K562 (cell line): ENCODE measurements at regions not wholly inside any gene's neighbourhood (a gene's known extent, or its start where the extent isn't known, plus 50 kb on each side); places are given as distances from the start of the nearest gene placed in this dataset.

Experiments used
- ATAC-seq: fragments of 200-7000 bp; cut with Tn5 transposase; 3 replicates; pipeline ENCODE4 v1.9.1; 2020; ENCODE audit warnings: moderate library complexity
- BruUV-seq: library from RNA; stranded (reverse); fragments of 400-500 nt; replicated peaks from 2 replicates; lab custom pipeline; 2021; lab: Mats Ljungman, UMichigan
- CTCF ChIA-PET: fragments of 300-600 bp; formaldehyde crosslinking; extraction: SDS; loops from one replicate; lab custom pipeline; 2021; ENCODE audit warnings: low intra/inter-chr PET ratio; lab: Yijun Ruan, JAX
- POLR2A ChIA-PET: fragments of 300-600, 350-650 bp; sonication (Branson Sonifier 250); formaldehyde crosslinking; extraction: SDS; loops from one replicate; lab custom pipeline; 2021; ENCODE audit warnings: antibody characterized with exemption, inconsistent platforms; lab: Yijun Ruan, JAX
- DNase-seq, 4 experiments: peaks; one replicate each; pipeline versions ENCODE4 v3.0.0 to v3.0.0-alpha.2; 2011 to 2018; ENCODE audit warnings: low spot score in 3 of 4, mixed read lengths in 3 of 4; ENCODE audit errors: extremely low read depth in 1 of 4
- FAIRE-seq: peaks from 2 replicates; lab custom pipeline; 2011; peaks lifted over from hg19 to GRCh38; lab: Jason Lieb, UNC
- H2AFZ ChIP-seq: 2 replicates; pipeline ENCODE4 v1.6.0; 2011; ENCODE audit warnings: low read depth, low read length, control low read depth, inconsistent platforms
- H3K27ac ChIP-seq: fragments of 200-600 bp; 3 replicates; pipeline ENCODE4 v1.8.0; 2011; ENCODE audit warnings: low read depth, mild to moderate bottlenecking, control low read depth, inconsistent platforms, low read length, moderate library complexity, mixed read lengths; ENCODE audit errors: extremely low read depth
- H3K27me3 ChIP-seq, 2 experiments: fragments of 300-600 bp in 1 of 2; 2 replicates in 1 of 2; 3 replicates in 1 of 2; pipeline versions ENCODE4 v1.6.0 to v1.8.0; 2011; ENCODE audit warnings: inconsistent platforms in 2 of 2, low read length in 2 of 2, mild to moderate bottlenecking in 1 of 2, mixed read lengths in 1 of 2, moderate library complexity in 1 of 2; ENCODE audit not compliant: control insufficient read depth in 2 of 2, insufficient read depth in 2 of 2
- H3K36me3 ChIP-seq: fragments of 300-600 bp; 3 replicates; pipeline ENCODE4 v1.8.0; 2011; ENCODE audit warnings: mild to moderate bottlenecking, low read length, inconsistent platforms; ENCODE audit not compliant: control insufficient read depth, insufficient read depth
- H3K4me1 ChIP-seq, 2 experiments: fragments of 200-600 bp in 1 of 2; replicated peaks in 1 of 2; 2 replicates in 1 of 2; 3 replicates in 1 of 2; pipeline versions ENCODE4 v1.5.1 to v1.8.0; 2011; ENCODE audit warnings: inconsistent platforms in 2 of 2, low read length in 2 of 2, mild to moderate bottlenecking in 1 of 2, mixed read lengths in 1 of 2, moderate library complexity in 1 of 2; ENCODE audit not compliant: control insufficient read depth in 2 of 2, insufficient read depth in 2 of 2
- H3K4me2 ChIP-seq: 2 replicates; pipeline ENCODE4 v1.6.1; 2011; ENCODE audit warnings: low read length, control low read depth, inconsistent platforms, mixed read lengths; ENCODE audit not compliant: insufficient read depth
- H3K4me3 ChIP-seq: fragments of 200-600 bp; sonication (generic), shearing (Covaris generic); 2 replicates; pipeline ENCODE4 v1.5.1; 2016; ENCODE audit warnings: control low read depth, inconsistent platforms
- H3K79me2 ChIP-seq: fragments of 200-600 bp; 3 replicates; pipeline ENCODE4 v1.8.0; 2011; ENCODE audit warnings: low read length, inconsistent platforms; ENCODE audit not compliant: control insufficient read depth, insufficient read depth
- H3K9ac ChIP-seq, 2 experiments: 2 replicates each; pipeline versions ENCODE4 v1.6.0 to v1.6.1; 2011; ENCODE audit warnings: low read depth in 2 of 2, low read length in 2 of 2, control low read depth in 1 of 2, inconsistent platforms in 1 of 2, mild to moderate bottlenecking in 1 of 2, mixed read lengths in 1 of 2; ENCODE audit not compliant: insufficient read depth in 1 of 2
- H3K9me1 ChIP-seq: one replicate; pipeline ENCODE4 v1.6.0; 2011; ENCODE audit warnings: inconsistent platforms, mild to moderate bottlenecking, low read length, moderate library complexity; ENCODE audit not compliant: control insufficient read depth, insufficient read depth
- H3K9me3 ChIP-seq: replicated peaks from 2 replicates; pipeline ENCODE4 v1.5.1; 2011; ENCODE audit warnings: low read depth, low read length, inconsistent platforms; ENCODE audit not compliant: control insufficient read depth, insufficient read depth
- H4K20me1 ChIP-seq: replicated peaks from 2 replicates; pipeline ENCODE4 v1.6.1; 2011; ENCODE audit warnings: low read length, inconsistent platforms, mixed read lengths; ENCODE audit not compliant: control insufficient read depth, insufficient read depth
- ARID2 ChIP-seq: fragments of 450-650 bp; IDR thresholded peaks from 2 replicates; pipeline ENCODE4 v1.6.1; 2017; ENCODE audit warnings: antibody characterized with exemption, mild to moderate bottlenecking
- CTBP1 ChIP-seq: fragments of 450-650 bp; IDR thresholded peaks from 2 replicates; pipeline ENCODE4 v1.6.1; 2016; ENCODE audit warnings: borderline replicate concordance
- DEAF1 ChIP-seq: fragments of 450-650 bp; formaldehyde crosslinking; IDR thresholded peaks from 2 replicates; pipeline ENCODE4 v1.4.0; 2020; ENCODE audit warnings: mild to moderate bottlenecking, moderate library complexity
- HNRNPK ChIP-seq: fragments of 200-400 bp; formaldehyde crosslinking; IDR thresholded peaks from one replicate; pipeline ENCODE4 v1.6.1; 2018; ENCODE audit warnings: mild to moderate bottlenecking, low read depth, low read length; ENCODE audit not compliant: poor library complexity, severe bottlenecking
- L3MBTL2 ChIP-seq: fragments of 450-650 bp; IDR thresholded peaks from 2 replicates; pipeline ENCODE4 v1.6.1; 2016; ENCODE audit warnings: mild to moderate bottlenecking, moderate library complexity
- SPI1 ChIP-seq: IDR thresholded peaks from 2 replicates; pipeline ENCODE4 v1.6.1; 2011; ENCODE audit warnings: low read depth, low read length, control low read depth, borderline replicate concordance
- TAF15 ChIP-seq: fragments of 200-400 bp; formaldehyde crosslinking; IDR thresholded peaks from 2 replicates; pipeline ENCODE4 v1.6.1; 2017; ENCODE audit warnings: mild to moderate bottlenecking, low read depth, low read length, moderate library complexity
- ZNF224 ChIP-seq: sonication (generic); formaldehyde crosslinking; IDR thresholded peaks from 2 replicates; pipeline ENCODE4 v1.8.0; 2022; ENCODE audit warnings: mild to moderate bottlenecking, missing genetic modification reagents
- ZNF436 ChIP-seq: fragments of 250-450, 450-650 bp; sonication (Bioruptor Pico); formaldehyde crosslinking; IDR thresholded peaks from 2 replicates; pipeline ENCODE4 v1.7.0; 2020; ENCODE audit warnings: mild to moderate bottlenecking
- WGBS: fragments of 100-300 bp; shearing (Covaris generic); methylation state at CpG from one replicate; pipeline ENCODE4 v1.1.6; 2016; ENCODE audit warnings: low coverage, mixed read lengths; ENCODE audit not compliant: insufficient coverage; ENCODE audit errors: missing lambda C conversion rate; 5-methylcytosine and 5-hydroxymethylcytosine counted together
- in situ Hi-C: fragments of 300-500 bp; cut with MboI; formaldehyde crosslinking; loops from 4 replicates; pipeline ENCODE4 v1.15.0; 2018; ENCODE audit warnings: inconsistent platforms, mixed read lengths
- intact Hi-C: fragments of 100-400 bp; cut with micrococcal nuclease; formaldehyde crosslinking; loops from 2 replicates; pipeline ENCODE4 v1.14.2; 2022

GRCh38 chr10:125495386-125495785 is 187.6 kb downstream of the TEX36 start:
- in situ Hi-C loops: no loop called here
- Histone ChIP-seq H3K9me3 (no peaks in the 10 kb centered on the region), H3K9ac (no peak overlapping the region), H3K4me1 (no peaks in the 10 kb centered on the region), H4K20me1 (no peaks in the 10 kb centered on the region), H3K9me1 (no peaks in the 10 kb centered on the region), H3K4me2 (no peak overlapping the region), H3K4me3 (no peak overlapping the region), H3K27me3 (peaks cover 2 to 3% of the 10 kb centered on the region in 2 experiments; a peak in 2 of 5 replicates), H3K79me2 (no peaks in the 10 kb centered on the region), H3K27ac (no peak overlapping the region), H2AFZ (no peak overlapping the region), H3K36me3 (no peaks in the 10 kb centered on the region)
- CTCF ChIA-PET: no interaction called here
- intact Hi-C loops: no loop called here
- FAIRE-seq (no peak), ATAC-seq (no peak), DNase-seq (no peak)
- POLR2A ChIA-PET: no interaction called here
- WGBS: 3% methylated on average over 3 of the region's 4 CpGs
- no peak for TF ChIP-seq SPI1
- TF ChIP-seq ZNF436 (CRISPR knock-in tag): no peak
- TF ChIP-seq ZNF224 (CRISPR knock-in tag): no peak
- TF ChIP-seq L3MBTL2: no peak
- TF ChIP-seq DEAF1 (CRISPR knock-in tag): no peak
- no peak for TF ChIP-seq CTBP1
- TF ChIP-seq TAF15: no peak
- no peak for TF ChIP-seq HNRNPK
- TF ChIP-seq ARID2: no peak
- BruUV-seq: no TSS peak
